ENCODE measurements at regions not wholly inside any gene's neighbourhood (a gene's known extent, or its start where the extent isn't known, plus 50 kb on each side); places are given as distances from the start of the nearest gene placed in this dataset.

GRCh38 chr10:6909905-6910560 is 330.0 kb upstream of the PRKCQ start:
- H3K27me3 Mint-ChIP-seq = peaks cover 20% of the 10 kb centered on the region
- no peak overlapping the region for H3K4me3 Mint-ChIP-seq
- peaks cover 13% of the 10 kb centered on the region for H3K9me3 Mint-ChIP-seq
- CTCF ChIA-PET = interaction anchor here (1.3 kb wide), 1 partner anchor 8 kb away, joined by 4 read pairs; no protein-coding TSS in a partner anchor
- no peak for DNase-seq
- no peak overlapping the region for H3K27ac Mint-ChIP-seq
- no peaks in the 10 kb centered on the region for H3K36me3 Mint-ChIP-seq
- no peaks in the 10 kb centered on the region for H3K4me1 Mint-ChIP-seq

- no peak for DNase-seq
- Mint-ChIP-seq H3K27ac (no peak overlapping the region), H3K36me3 (no peaks in the 10 kb centered on the region), H3K4me3 (no peak overlapping the region), H3K9me3 (peaks cover 13% of the 10 kb centered on the region), H3K27me3 (peaks cover 23% of the 10 kb centered on the region), H3K4me1 (no peaks in the 10 kb centered on the region)
- CTCF ChIA-PET = no interaction called here
These were observed 327.9 kb upstream of the PRKCQ start for GRCh38 chr10:6907877-6908530.

- H3K4me1 Mint-ChIP-seq = no peaks in the 10 kb centered on the region
- no peaks in the 10 kb centered on the region for H3K9me3 Mint-ChIP-seq
- H3K27me3 Mint-ChIP-seq = peaks cover 22% of the 10 kb centered on the region
- no peak overlapping the region for H3K4me3 Mint-ChIP-seq
- no peaks in the 10 kb centered on the region for H3K36me3 Mint-ChIP-seq
- no peak for DNase-seq
- H3K27ac Mint-ChIP-seq = no peak overlapping the region
- CTCF ChIA-PET = no interaction called here
These were observed 314.3 kb upstream of the PRKCQ start for GRCh38 chr10:6894405-6894804.

DNA sequence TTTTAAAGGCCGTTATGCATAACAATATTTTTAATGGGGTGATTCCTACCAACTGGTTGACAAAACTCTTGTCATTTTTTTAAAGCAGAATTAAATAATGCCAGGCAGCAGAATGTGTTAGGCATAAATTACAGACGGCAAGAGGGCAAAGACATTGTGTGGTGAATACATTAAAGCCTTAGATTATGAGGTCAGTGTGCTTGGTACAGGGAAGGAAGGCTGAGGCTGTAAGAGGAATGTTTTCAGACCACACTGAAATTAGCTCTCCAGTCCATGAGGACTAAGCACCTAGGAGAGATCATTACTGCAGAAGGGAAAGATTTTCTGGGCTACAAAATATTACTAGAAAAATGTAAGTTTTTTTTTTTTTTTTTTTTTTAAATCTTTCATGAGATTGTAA is 312.8 kb upstream of the PRKCQ start:
- Mint-ChIP-seq H3K9me3 (no peaks in the 10 kb centered on the region), H3K27ac (no peak overlapping the region), H3K4me1 (no peaks in the 10 kb centered on the region), H3K36me3 (no peaks in the 10 kb centered on the region), H3K27me3 (peaks cover 22% of the 10 kb centered on the region), H3K4me3 (no peak overlapping the region)
- CTCF ChIA-PET = interaction anchor here (0.6 kb wide), 1 partner anchor 12 kb away, joined by 3 read pairs; no protein-coding TSS in a partner anchor
- no peak for DNase-seq

DNA sequence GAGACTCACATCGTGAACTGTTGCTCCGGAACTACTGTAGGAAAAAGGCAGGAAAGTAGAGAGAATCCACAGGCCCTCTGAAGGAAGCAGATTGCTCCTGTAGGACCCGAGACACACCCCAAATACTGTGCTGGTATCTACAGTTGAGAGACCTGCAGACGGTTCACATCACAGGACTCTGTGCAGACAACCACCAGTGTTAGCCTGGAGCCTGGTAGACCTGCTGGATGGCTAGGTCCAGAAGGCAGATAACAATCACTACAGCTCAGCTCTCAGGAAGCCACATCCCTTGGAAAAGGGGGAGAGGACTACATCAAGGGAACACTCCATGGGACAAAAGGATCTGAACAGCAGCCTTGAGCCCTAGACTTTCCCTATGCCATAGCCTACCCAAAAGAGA is 311.8 kb upstream of the PRKCQ start:
- Mint-ChIP-seq H3K36me3 (no peaks in the 10 kb centered on the region), H3K27me3 (peaks cover 22% of the 10 kb centered on the region), H3K9me3 (no peaks in the 10 kb centered on the region), H3K27ac (no peak overlapping the region), H3K4me3 (no peak overlapping the region), H3K4me1 (no peaks in the 10 kb centered on the region)
- CTCF ChIA-PET = no interaction called here
- no peak for DNase-seq

GRCh38 chr10:6889718-6890117 is 309.6 kb upstream of the PRKCQ start:
- Mint-ChIP-seq H3K27ac (no peak overlapping the region), H3K4me3 (no peak overlapping the region), H3K4me1 (peaks cover 8% of the 10 kb centered on the region), H3K36me3 (no peaks in the 10 kb centered on the region), H3K27me3 (peaks cover 32% of the 10 kb centered on the region), H3K9me3 (no peaks in the 10 kb centered on the region)
- CTCF ChIA-PET = interaction anchor here (0.7 to 1.0 kb wide), 2 partner anchors 9 to 25 kb away, joined by 3 read pairs; no protein-coding TSS in a partner anchor
- no peak for DNase-seq

- CTCF ChIA-PET = no interaction called here
These were observed 308.4 kb upstream of the PRKCQ start for GRCh38 chr10:6888434-6888833.

DNA sequence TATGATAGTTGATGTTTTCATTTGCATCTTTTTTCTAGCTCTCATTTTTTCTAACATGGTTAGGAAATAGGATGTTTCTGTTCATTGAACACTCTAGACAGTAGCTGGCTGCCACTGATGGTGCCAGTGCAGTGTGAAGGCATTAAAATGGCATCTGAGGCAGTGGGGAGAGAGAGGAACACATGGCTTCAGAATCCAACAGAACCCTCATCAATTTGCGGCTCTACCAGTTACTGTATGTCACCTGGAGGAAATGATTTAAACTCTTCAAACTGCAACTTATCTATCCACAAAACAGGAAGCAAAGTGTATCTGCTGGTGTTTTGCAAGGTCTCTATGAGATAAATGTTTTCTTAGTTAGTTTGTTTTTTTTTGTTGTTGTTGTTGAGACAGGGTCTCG is 305.2 kb upstream of the PRKCQ start:
- CTCF ChIA-PET = no interaction called here
- Mint-ChIP-seq H3K27ac (no peak overlapping the region), H3K9me3 (no peaks in the 10 kb centered on the region), H3K4me1 (peaks cover 12% of the 10 kb centered on the region), H3K4me3 (no peak overlapping the region), H3K36me3 (no peaks in the 10 kb centered on the region), H3K27me3 (peaks cover 22% of the 10 kb centered on the region)
- DNase-seq = no peak

More at GRCh38 chr10:6888434-6888833, 308.4 kb upstream of the PRKCQ start:
- no peak overlapping the region for H3K27ac Mint-ChIP-seq
- no peak overlapping the region for H3K4me3 Mint-ChIP-seq
- H3K27me3 Mint-ChIP-seq = peaks cover 27% of the 10 kb centered on the region
- peaks cover 12% of the 10 kb centered on the region for H3K4me1 Mint-ChIP-seq
- DNase-seq = no peak
- no peaks in the 10 kb centered on the region for H3K36me3 Mint-ChIP-seq
- no peaks in the 10 kb centered on the region for H3K9me3 Mint-ChIP-seq

- DNase-seq = no peak
- H3K36me3 Mint-ChIP-seq = no peaks in the 10 kb centered on the region
- peaks cover 12% of the 10 kb centered on the region for H3K4me1 Mint-ChIP-seq
- H3K4me3 Mint-ChIP-seq = no peak overlapping the region
- H3K27ac Mint-ChIP-seq = no peak overlapping the region
- no peaks in the 10 kb centered on the region for H3K9me3 Mint-ChIP-seq
- CTCF ChIA-PET = no interaction called here
- peaks cover 45% of the 10 kb centered on the region for H3K27me3 Mint-ChIP-seq
These were observed 301.9 kb upstream of the PRKCQ start for GRCh38 chr10:6881987-6882386.

DNA sequence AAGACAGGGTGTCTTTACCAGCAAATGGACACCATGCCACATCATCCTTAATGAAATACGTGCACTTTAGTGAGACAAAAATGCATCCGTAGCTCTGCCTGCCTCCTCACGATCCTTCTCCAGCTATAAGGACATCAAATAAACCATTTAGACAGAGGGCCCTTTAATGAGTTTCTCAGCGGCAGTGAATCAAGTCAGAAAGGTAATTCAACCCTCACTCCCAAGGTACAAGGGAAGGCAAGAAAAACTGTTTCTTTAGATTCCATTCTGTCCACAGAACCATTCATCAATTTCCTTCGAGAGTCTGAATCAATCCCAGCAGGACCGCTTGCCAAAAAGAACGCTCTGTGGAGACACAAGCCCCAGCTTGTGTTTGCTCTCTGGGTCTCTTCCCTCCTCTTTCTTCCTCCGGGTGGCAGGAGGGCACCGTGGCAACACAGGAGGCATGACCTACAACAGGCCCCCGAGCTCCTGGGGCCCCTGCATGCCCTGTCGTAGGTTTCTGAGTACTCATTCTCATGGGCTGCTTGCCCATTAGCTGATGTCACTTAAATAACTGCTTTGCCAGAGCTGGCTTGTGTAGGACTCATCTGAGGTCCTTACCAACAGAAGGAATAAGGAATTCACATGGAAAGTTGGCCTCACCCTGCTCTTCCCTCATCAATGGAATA is 297.8 kb upstream of the PRKCQ start:
- no peak overlapping the region for H3K27ac Mint-ChIP-seq
- H3K36me3 Mint-ChIP-seq = no peaks in the 10 kb centered on the region
- H3K9me3 Mint-ChIP-seq = no peaks in the 10 kb centered on the region
- peaks cover 42% of the 10 kb centered on the region for H3K27me3 Mint-ChIP-seq
- H3K4me1 Mint-ChIP-seq = no peaks in the 10 kb centered on the region
- H3K4me3 Mint-ChIP-seq = no peak overlapping the region
- DNase-seq = no peak
- CTCF ChIA-PET = no interaction called here

- Mint-ChIP-seq H3K27ac (no peak overlapping the region), H3K9me3 (no peaks in the 10 kb centered on the region), H3K27me3 (peaks cover 40% of the 10 kb centered on the region), H3K4me1 (no peaks in the 10 kb centered on the region), H3K4me3 (no peak overlapping the region), H3K36me3 (no peaks in the 10 kb centered on the region)
- CTCF ChIA-PET = no interaction called here
- DNase-seq = no peak
These were observed 297.3 kb upstream of the PRKCQ start for GRCh38 chr10:6877336-6877721.

DNA sequence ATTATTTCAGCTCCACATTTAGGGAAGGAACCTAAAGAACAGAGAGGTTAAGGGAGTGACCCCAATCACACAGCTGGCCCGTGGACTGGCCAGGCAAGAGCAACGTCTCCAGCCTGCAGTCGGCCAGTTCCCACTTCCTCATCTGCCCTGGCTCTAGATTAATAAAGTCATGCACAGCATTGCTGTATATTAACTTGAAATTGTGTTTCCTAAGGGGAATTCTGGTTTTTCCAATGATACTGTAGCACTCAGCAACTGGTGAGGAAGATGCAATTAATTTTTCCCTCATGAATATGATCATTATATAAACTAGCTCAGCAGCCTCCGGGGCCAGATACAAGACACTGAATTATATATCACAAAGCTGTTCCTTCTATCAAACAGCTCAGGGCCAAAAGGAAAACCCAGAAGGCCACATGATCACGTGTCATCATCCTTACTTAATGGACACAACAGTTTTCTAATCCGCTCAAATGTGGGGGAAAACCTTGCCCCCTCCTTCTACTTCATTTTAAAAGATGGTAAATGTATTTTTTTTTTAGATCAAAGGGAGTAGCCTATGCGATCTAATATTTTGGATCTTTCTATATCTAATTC is 295.3 kb upstream of the PRKCQ start:
- Mint-ChIP-seq H3K4me3 (no peak overlapping the region), H3K9me3 (no peaks in the 10 kb centered on the region), H3K27me3 (peaks cover 29% of the 10 kb centered on the region), H3K36me3 (no peaks in the 10 kb centered on the region), H3K27ac (no peak overlapping the region), H3K4me1 (no peaks in the 10 kb centered on the region)
- no peak for DNase-seq
- CTCF ChIA-PET = no interaction called here

DNA sequence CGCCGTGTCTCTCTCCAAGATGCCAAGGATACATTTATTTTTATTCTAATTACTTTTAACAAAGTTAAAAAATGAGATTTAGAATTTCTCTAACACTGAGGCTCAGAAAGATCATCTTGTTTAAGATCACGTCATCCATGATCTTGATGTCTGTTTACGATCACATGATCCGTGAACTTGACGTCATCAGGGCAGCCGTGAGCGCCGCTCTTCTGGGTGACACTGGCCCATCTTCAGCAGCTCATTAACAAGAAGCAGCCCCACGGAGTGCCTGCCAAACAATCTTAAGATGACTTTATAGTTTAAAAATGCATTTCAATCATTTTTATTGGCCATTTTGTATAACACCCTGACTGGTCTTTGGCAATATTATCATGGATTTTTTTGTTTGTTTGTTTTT is 291.1 kb upstream of the PRKCQ start:
- H3K27ac Mint-ChIP-seq = no peak overlapping the region
- no peaks in the 10 kb centered on the region for H3K4me1 Mint-ChIP-seq
- H3K9me3 Mint-ChIP-seq = no peaks in the 10 kb centered on the region
- H3K4me3 Mint-ChIP-seq = no peak overlapping the region
- CTCF ChIA-PET = no interaction called here
- no peak for DNase-seq
- H3K36me3 Mint-ChIP-seq = no peaks in the 10 kb centered on the region
- H3K27me3 Mint-ChIP-seq = no peaks in the 10 kb centered on the region

- no peaks in the 10 kb centered on the region for H3K4me1 Mint-ChIP-seq
- no peaks in the 10 kb centered on the region for H3K36me3 Mint-ChIP-seq
- CTCF ChIA-PET = no interaction called here
- H3K4me3 Mint-ChIP-seq = no peak overlapping the region
- no peak overlapping the region for H3K27ac Mint-ChIP-seq
- DNase-seq = no peak
- H3K27me3 Mint-ChIP-seq = peaks cover 10% of the 10 kb centered on the region
- no peaks in the 10 kb centered on the region for H3K9me3 Mint-ChIP-seq
These were observed 288.1 kb upstream of the PRKCQ start for GRCh38 chr10:6868036-6868725.

Measured in activated naive CD4-positive, alpha-beta T cell treated with anti-CD3 and anti-CD28 coated beads, Interleukin-2, amount 10 ng/mL, durations not matched to agents 7 days and 5 days (primary cell).